Brain microvascular endothelial cell (primary cell): ENCODE measurements at regions not wholly inside any gene's neighbourhood (a gene's known extent, or its start where the extent isn't known, plus 50 kb on each side); places are given as distances from the start of the nearest gene placed in this dataset.
A peak's percentile ranks its signal among the peaks of the same experiment; 100 is the strongest.

Source experiments
- DNase-seq: peaks from one replicate; pipeline ENCODE4 v3.0.0-alpha.2; 2020
- H3K27ac ChIP-seq: fragments of 250-450 bp; sonication (Bioruptor Pico); 2 replicates; pipeline ENCODE4 v1.5.1; 2020; ENCODE audit warnings: mild to moderate bottlenecking, moderate library complexity
- H3K27me3 ChIP-seq: fragments of 250-450 bp; sonication (Bioruptor Pico); replicated peaks from 2 replicates; pipeline ENCODE4 v1.5.1; 2020; ENCODE audit warnings: mild to moderate bottlenecking
- H3K36me3 ChIP-seq: fragments of 250-450 bp; sonication (Bioruptor Pico); replicated peaks from 2 replicates; pipeline ENCODE4 v1.5.1; 2020; ENCODE audit warnings: mild to moderate bottlenecking
- H3K4me3 ChIP-seq: 2 replicates; pipeline ENCODE4 v1.5.1; 2011; ENCODE audit warnings: low read depth, mild to moderate bottlenecking, control low read depth, low read length, moderate library complexity
- in situ Hi-C: cut with HindIII; loops from 2 replicates; pipeline ENCODE4 v1.10.0; 2017; ENCODE audit warnings: low sequenced_read_pairs, low pct_ligation_motif_present
- TF ChIP-seq, protein P1 (sequence below): IDR thresholded peaks from 2 replicates; pipeline ENCODE4 v1.5.1; 2011; ENCODE audit warnings: low read depth, mild to moderate bottlenecking, moderate library complexity, low read length, control low read depth, inconsistent platforms; ENCODE audit errors: missing control alignments

GRCh38 chr16:65787921-65788320, 578.6 kb upstream of the CDH5 start:
- Histone ChIP-seq H3K27me3 (no peaks in the 10 kb centered on the region), H3K36me3 (no peaks in the 10 kb centered on the region), H3K27ac (no peak overlapping the region), H3K4me3 (no peak overlapping the region)
- in situ Hi-C loops = no loop called here
- TF ChIP-seq, protein P1, sequence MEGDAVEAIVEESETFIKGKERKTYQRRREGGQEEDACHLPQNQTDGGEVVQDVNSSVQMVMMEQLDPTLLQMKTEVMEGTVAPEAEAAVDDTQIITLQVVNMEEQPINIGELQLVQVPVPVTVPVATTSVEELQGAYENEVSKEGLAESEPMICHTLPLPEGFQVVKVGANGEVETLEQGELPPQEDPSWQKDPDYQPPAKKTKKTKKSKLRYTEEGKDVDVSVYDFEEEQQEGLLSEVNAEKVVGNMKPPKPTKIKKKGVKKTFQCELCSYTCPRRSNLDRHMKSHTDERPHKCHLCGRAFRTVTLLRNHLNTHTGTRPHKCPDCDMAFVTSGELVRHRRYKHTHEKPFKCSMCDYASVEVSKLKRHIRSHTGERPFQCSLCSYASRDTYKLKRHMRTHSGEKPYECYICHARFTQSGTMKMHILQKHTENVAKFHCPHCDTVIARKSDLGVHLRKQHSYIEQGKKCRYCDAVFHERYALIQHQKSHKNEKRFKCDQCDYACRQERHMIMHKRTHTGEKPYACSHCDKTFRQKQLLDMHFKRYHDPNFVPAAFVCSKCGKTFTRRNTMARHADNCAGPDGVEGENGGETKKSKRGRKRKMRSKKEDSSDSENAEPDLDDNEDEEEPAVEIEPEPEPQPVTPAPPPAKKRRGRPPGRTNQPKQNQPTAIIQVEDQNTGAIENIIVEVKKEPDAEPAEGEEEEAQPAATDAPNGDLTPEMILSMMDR = no peak
- DNase-seq = no peak

- no peaks in the 10 kb centered on the region for H3K27me3 ChIP-seq
- TF ChIP-seq, protein P1 = no peak
- no peak for DNase-seq
- no peak overlapping the region for H3K27ac ChIP-seq
- no peaks in the 10 kb centered on the region for H3K36me3 ChIP-seq
- in situ Hi-C loops = no loop called here
- H3K4me3 ChIP-seq = no peak overlapping the region
These were observed 579.6 kb upstream of the CDH5 start for GRCh38 chr16:65786916-65787315.

- DNase-seq = no peak
- Histone ChIP-seq H3K36me3 (no peaks in the 10 kb centered on the region), H3K27ac (no peak overlapping the region), H3K4me3 (no peak overlapping the region), H3K27me3 (no peaks in the 10 kb centered on the region)
- in situ Hi-C loops = no loop called here
- TF ChIP-seq, protein P1 = no peak
These were observed 582.6 kb upstream of the CDH5 start for GRCh38 chr16:65783709-65784474.

GRCh38 chr16:65782611-65783600, 583.6 kb upstream of the CDH5 start:
- no peaks in the 10 kb centered on the region for H3K36me3 ChIP-seq
- DNase-seq = peak; percentile 44
- no peak overlapping the region for H3K27ac ChIP-seq
- H3K27me3 ChIP-seq = no peaks in the 10 kb centered on the region
- H3K4me3 ChIP-seq = no peak overlapping the region
- TF ChIP-seq, protein P1 = no peak
- in situ Hi-C loops = no loop called here

- TF ChIP-seq, protein P1 = no peak
- Histone ChIP-seq H3K36me3 (no peaks in the 10 kb centered on the region), H3K4me3 (no peak overlapping the region), H3K27me3 (no peaks in the 10 kb centered on the region), H3K27ac (no peak overlapping the region)
- in situ Hi-C loops = no loop called here
- no peak for DNase-seq
These were observed 584.6 kb upstream of the CDH5 start for GRCh38 chr16:65781855-65782254.
